Adrenal gland (tissue), 9 donors: ENCODE measurements at regions not wholly inside any gene's neighbourhood (a gene's known extent, or its start where the extent isn't known, plus 50 kb on each side); places are given as distances from the start of the nearest gene placed in this dataset.

Source experiments
- DNase-seq, 7 donors: peaks; one replicate each; pipeline ENCODE4 v3.0.0-alpha.2; 2019 to 2020
- H3K27ac ChIP-seq, 5 donors: fragments of 200-600 bp; sonication (generic) in 4 of 5; 1 replicate in 3 of 5; 2 replicates in 2 of 5; pipeline versions ENCODE4 v1.5.1 to v1.8.0; 2016 to 2020; ENCODE audit warnings: mild to moderate bottlenecking in 1 of 5
- H3K27me3 ChIP-seq: fragments of 200-600 bp; 2 replicates; pipeline ENCODE4 v1.8.0; 2021
- H3K36me3 ChIP-seq, 2 donors: fragments of 200-600 bp; replicated peaks in 1 of 2; 1 replicate in 1 of 2; 2 replicates in 1 of 2; pipeline versions ENCODE4 v1.5.1 to v1.8.0; 2018 to 2022
- H3K4me1 ChIP-seq, 2 donors: fragments of 200-600 bp; replicated peaks in 1 of 2; 1 replicate in 1 of 2; 2 replicates in 1 of 2; pipeline versions ENCODE4 v1.5.1 to v1.8.0; 2018 to 2021
- H3K4me3 ChIP-seq, 4 donors: fragments of 200-600 bp; sonication (generic) in 3 of 4; one replicate each; pipeline ENCODE4 v1.5.1; 2016 to 2018
- H3K9me3 ChIP-seq, 3 donors: fragments of 200-600 bp; sonication (generic) in 1 of 3; replicated peaks in 1 of 3; 1 replicate in 2 of 3; 2 replicates in 1 of 3; pipeline versions ENCODE4 v1.5.1 to v1.8.0; 2016 to 2021
- POLR2A ChIP-seq, 2 donors: fragments of 450-650 bp; IDR thresholded peaks; one replicate each; pipeline ENCODE4 v1.6.1; 2017; ENCODE audit warnings: antibody characterized with exemption in 2 of 2, mild to moderate bottlenecking in 2 of 2, moderate library complexity in 1 of 2
- WGBS, 4 donors: extraction: QIAGEN DNeasy Blood & Tissue Kit in 2 of 4; methylation state at CpG; one replicate each; pipeline versions ENCODE4 v1.1.5 to v1.1.7; 2013 to 2017; 5-methylcytosine and 5-hydroxymethylcytosine counted together
- intact Hi-C, 2 donors: fragments of 100-400 bp; cut with DNase I; formaldehyde crosslinking; loops; one replicate each; pipeline versions ENCODE4 v1.14.1 to v1.15.0; 2022 to 2023
- TF ChIP-seq, protein P1 (sequence below), 6 experiments: fragments of 450-650 bp in 4 of 6; fragments of 200-600 bp in 2 of 6; sonication (generic) in 1 of 6; IDR thresholded peaks; 1 replicate in 5 of 6; 2 replicates in 1 of 6; pipeline versions ENCODE4 v1.5.1 to v1.8.0; 2016 to 2021; ENCODE audit warnings: antibody characterized with exemption in 6 of 6, mild to moderate bottlenecking in 2 of 6, moderate library complexity in 1 of 6
- donor health status: healthy with polysubstance abuse.
- donor health status: Bipolar disorder and iron deficiency.
- donor health status: DM: yes; HTN: yes; CAD: no.
- donor health status: DM: no; HTN: no; CAD: no.
- donor health status: DM: no; HTN: no; CAD: no.

DNA sequence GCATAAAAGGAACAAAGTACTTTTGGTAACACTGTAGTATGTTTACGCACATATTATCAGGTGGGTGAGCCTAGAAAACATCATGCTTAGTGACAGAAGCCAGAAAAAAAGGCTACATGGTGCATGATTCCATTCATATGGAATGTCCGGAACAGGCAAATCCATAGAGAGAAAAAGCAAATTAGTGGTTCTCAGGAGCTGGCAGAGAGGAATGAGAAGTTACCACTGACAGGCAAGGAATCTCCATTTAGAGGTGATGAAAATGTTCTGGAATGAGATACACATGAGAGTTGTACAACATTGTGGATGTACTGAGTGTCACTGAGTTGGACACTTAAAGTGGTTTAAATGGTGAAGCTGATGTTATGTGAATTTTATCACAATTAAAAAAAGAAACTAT is 976.9 kb downstream of the NLGN4Y start:
- H3K4me1 ChIP-seq, result no peaks in the 10 kb centered on the region
- no peak overlapping the region for H3K27ac ChIP-seq
- no peak for DNase-seq
- H3K9me3 ChIP-seq, result no peaks in the 10 kb centered on the region
- H3K27me3 ChIP-seq, result no peaks in the 10 kb centered on the region
- H3K4me3 ChIP-seq, result no peak overlapping the region
- no peaks in the 10 kb centered on the region for H3K36me3 ChIP-seq
- WGBS, 4 donors, result 71 to 86% methylated on average over 2 of the region's 2 CpGs; no CpG with 5 or more reads in 2 of the 4 donors
- TF ChIP-seq, protein P1, sequence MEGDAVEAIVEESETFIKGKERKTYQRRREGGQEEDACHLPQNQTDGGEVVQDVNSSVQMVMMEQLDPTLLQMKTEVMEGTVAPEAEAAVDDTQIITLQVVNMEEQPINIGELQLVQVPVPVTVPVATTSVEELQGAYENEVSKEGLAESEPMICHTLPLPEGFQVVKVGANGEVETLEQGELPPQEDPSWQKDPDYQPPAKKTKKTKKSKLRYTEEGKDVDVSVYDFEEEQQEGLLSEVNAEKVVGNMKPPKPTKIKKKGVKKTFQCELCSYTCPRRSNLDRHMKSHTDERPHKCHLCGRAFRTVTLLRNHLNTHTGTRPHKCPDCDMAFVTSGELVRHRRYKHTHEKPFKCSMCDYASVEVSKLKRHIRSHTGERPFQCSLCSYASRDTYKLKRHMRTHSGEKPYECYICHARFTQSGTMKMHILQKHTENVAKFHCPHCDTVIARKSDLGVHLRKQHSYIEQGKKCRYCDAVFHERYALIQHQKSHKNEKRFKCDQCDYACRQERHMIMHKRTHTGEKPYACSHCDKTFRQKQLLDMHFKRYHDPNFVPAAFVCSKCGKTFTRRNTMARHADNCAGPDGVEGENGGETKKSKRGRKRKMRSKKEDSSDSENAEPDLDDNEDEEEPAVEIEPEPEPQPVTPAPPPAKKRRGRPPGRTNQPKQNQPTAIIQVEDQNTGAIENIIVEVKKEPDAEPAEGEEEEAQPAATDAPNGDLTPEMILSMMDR (IDR thresholded peaks at IDR 0.05), result no peak
- no peak for TF ChIP-seq POLR2A (IDR thresholded peaks at IDR 0.05)
- intact Hi-C loops, result no loop called here

DNA sequence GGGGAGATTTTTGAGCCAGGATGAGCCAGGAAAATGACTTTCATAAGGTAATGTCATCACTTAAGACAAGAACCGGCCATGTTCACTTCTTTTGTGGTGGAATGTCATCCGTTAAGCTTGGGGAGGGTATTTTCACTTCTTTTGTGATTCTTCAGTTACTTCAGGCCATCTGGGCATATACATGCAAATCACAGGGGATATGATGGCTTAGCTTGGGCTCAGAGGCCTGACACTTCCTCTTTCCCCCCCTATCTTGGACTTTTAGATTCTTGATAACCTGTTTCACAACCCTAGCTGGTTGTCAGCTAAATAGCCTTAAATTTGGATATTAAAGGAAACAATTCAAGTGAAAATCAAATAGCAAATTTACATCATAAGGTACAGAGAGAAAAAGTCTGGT is 986.0 kb downstream of the NLGN4Y start:
- 56 to 85% methylated on average over 2 of the region's 2 CpGs; no CpG with 5 or more reads in 2 of the 4 donors for WGBS, 4 donors
- Histone ChIP-seq H3K27me3 (no peaks in the 10 kb centered on the region), H3K4me3 (no peak overlapping the region), H3K4me1 (no peaks in the 10 kb centered on the region), H3K9me3 (no peaks in the 10 kb centered on the region), H3K27ac (no peak overlapping the region), H3K36me3 (no peaks in the 10 kb centered on the region)
- no peak for DNase-seq
- intact Hi-C loops, result no loop called here
- TF ChIP-seq POLR2A (IDR thresholded peaks at IDR 0.05), result no peak
- TF ChIP-seq, protein P1 (IDR thresholded peaks at IDR 0.05), result no peak

DNA sequence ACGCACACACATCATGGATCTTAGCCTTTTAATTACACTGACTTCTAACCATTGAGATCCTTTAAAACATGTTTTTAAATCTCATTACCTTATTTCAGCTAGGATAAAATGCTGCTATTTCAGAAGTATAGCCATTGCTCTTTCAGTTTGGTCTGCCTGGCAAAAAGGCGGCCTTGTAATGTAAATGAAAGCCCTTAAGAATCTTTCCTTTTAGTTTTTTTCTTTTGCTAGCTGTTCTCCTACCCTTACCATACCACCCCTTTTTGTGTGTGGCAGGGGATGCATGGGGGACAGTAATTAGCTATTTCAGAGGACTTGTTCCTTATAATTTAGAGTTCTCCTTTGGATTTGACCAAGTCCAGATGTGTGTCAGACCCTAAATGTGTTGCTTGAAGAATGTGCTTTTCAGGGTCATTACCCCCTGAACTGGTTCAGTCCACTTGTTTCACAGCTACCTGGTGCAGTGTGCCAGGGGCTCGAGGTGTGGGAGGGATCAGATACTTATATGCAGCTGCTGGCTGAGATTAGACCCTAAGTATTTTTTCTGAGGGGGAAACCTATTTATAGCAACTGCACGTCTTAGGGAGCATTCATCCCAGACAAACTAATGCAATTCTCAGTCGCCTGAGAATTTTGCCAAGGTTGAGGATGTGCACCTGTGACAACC is 986.8 kb downstream of the NLGN4Y start:
- no peaks in the 10 kb centered on the region for H3K27me3 ChIP-seq
- no peak overlapping the region for H3K27ac ChIP-seq
- WGBS, 4 donors, result 72 to 80% methylated on average over 4 to 5 of the region's 5 CpGs; no CpG with 5 or more reads in 2 of the 4 donors
- no peaks in the 10 kb centered on the region for H3K9me3 ChIP-seq
- intact Hi-C loops, result no loop called here
- no peaks in the 10 kb centered on the region for H3K4me1 ChIP-seq
- no peaks in the 10 kb centered on the region for H3K36me3 ChIP-seq
- DNase-seq, result no peak
- no peak overlapping the region for H3K4me3 ChIP-seq
- TF ChIP-seq, protein P1 (IDR thresholded peaks at IDR 0.05), result no peak
- no peak for TF ChIP-seq POLR2A (IDR thresholded peaks at IDR 0.05)

DNA sequence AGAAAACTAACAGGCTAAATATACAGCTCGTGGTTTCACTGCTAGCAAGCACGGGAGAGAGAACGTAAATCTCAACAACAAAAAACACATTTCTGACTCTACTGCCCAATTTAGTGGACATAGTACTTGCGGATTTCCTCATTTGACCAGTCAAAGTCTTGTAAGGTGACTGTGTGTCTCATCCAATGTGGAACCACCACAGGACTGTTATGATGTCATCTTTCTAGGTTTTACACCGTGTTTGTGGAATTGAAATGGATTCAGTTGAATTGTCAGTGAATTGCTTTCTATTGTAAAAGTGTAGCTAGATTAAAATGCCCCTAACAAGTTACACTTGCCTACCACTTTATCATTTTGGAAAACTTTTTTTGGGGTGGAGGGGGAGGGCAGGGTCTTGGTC is 1010.8 kb downstream of the NLGN4Y start:
- no peak for TF ChIP-seq POLR2A (IDR thresholded peaks at IDR 0.05)
- TF ChIP-seq, protein P1 (IDR thresholded peaks at IDR 0.05), result no peak
- intact Hi-C loops, result no loop called here

More for the DNA sequence above, 1010.8 kb downstream of the NLGN4Y start:
- Histone ChIP-seq H3K9me3 (no peaks in the 10 kb centered on the region), H3K27me3 (no peaks in the 10 kb centered on the region), H3K36me3 (no peaks in the 10 kb centered on the region), H3K4me3 (no peak overlapping the region), H3K4me1 (no peaks in the 10 kb centered on the region), H3K27ac (no peak overlapping the region)
- no peak for DNase-seq
- WGBS, 4 donors, result 55 to 80% methylated on average over 5 of the region's 5 CpGs; no CpG with 5 or more reads in 2 of the 4 donors
